Ascending aorta (tissue), 2 donors: ENCODE measurements at regions not wholly inside any gene's neighbourhood (a gene's known extent, or its start where the extent isn't known, plus 50 kb on each side); places are given as distances from the start of the nearest gene placed in this dataset.

ENCODE experiments used
- DNase-seq, 2 donors: peaks; one replicate each; pipeline ENCODE4 v3.0.0-alpha.2; 2019; ENCODE audit warnings: low spot score in 2 of 2
- H3K27ac ChIP-seq, 2 donors: fragments of 200-600 bp; sonication (generic); one replicate each; pipeline ENCODE4 v1.5.1; 2016 to 2017; ENCODE audit warnings: mild to moderate bottlenecking in 1 of 2
- H3K27me3 ChIP-seq: fragments of 200-600 bp; sonication (generic); one replicate; pipeline ENCODE4 v1.5.1; 2017
- H3K36me3 ChIP-seq, 2 donors: fragments of 200-600 bp; sonication (generic); one replicate each; pipeline ENCODE4 v1.5.1; 2016
- H3K4me1 ChIP-seq, 2 donors: fragments of 200-600 bp; sonication (generic); one replicate each; pipeline ENCODE4 v1.5.1; 2016 to 2017; ENCODE audit warnings: mild to moderate bottlenecking in 1 of 2
- H3K4me3 ChIP-seq, 2 donors: fragments of 200-600 bp; sonication (generic); one replicate each; pipeline ENCODE4 v1.5.1; 2016 to 2017; ENCODE audit warnings: mild to moderate bottlenecking in 1 of 2
- H3K9me3 ChIP-seq, 2 donors: fragments of 200-600 bp; sonication (generic); one replicate each; pipeline ENCODE4 v1.5.1; 2016
- CTCF ChIP-seq, 3 experiments: fragments of 200-600 bp in 2 of 3; fragments of 450-650 bp in 1 of 3; sonication (generic) in 2 of 3; IDR thresholded peaks; one replicate each; pipeline ENCODE4 v1.5.1; 2016 to 2019; ENCODE audit warnings: antibody characterized with exemption in 3 of 3, mild to moderate bottlenecking in 1 of 3, moderate library complexity in 1 of 3
- intact Hi-C: fragments of 100-400 bp; cut with DNase I; formaldehyde crosslinking; loops from one replicate; pipeline ENCODE4 v1.15.1; 2023

DNA sequence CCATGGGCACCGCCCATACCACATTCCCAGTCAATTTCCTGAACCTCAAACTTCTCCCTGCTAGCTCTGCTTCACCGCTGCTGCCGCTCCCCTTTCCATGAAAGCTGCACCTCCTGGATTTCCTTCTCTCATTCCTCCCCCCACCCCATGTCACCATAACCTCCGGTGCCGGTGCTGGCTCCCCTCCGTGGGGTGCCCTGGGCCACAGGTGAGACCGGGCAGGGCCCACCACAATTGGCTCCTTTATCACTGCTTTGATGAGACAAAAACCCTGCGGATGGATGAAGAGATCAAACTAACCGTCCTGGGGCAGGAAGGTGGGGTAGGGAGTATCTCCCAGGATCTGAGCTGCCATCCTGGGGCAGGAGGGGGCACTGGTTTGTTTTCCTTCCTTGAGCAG, 111.3 kb upstream of the LHX1 start:
- intact Hi-C loops: no loop called here
- Histone ChIP-seq H3K36me3 (no peaks in the 10 kb centered on the region), H3K27ac (no peak overlapping the region), H3K27me3 (no peaks in the 10 kb centered on the region), H3K4me3 (no peak overlapping the region), H3K4me1 (no peaks in the 10 kb centered on the region), H3K9me3 (no peaks in the 10 kb centered on the region)
- DNase-seq: no peak
- no peak for TF ChIP-seq CTCF (IDR thresholded peaks at IDR 0.05)

DNA sequence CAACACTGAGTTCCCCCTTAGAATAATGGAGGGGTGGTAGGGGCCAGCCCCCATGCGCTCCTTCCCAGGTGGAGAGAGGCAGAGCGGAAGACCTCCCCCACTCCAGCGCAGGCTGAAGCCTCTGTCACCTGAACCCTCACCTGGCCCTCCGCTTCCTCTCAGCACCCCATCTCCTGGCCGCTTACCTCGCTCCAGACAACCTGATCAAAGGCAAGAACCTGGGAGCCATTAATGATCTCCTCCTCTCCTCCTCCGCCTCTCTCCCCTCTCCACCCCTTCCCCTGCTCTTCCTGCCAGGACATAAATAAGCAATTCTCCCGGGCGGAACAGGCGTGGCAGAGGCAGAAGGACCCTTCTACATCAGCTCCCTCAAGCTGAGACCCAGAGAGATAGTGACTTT, 110.2 kb upstream of the LHX1 start:
- Histone ChIP-seq H3K36me3 (no peaks in the 10 kb centered on the region), H3K27ac (no peak overlapping the region), H3K4me3 (no peak overlapping the region), H3K27me3 (no peaks in the 10 kb centered on the region), H3K9me3 (no peaks in the 10 kb centered on the region), H3K4me1 (no peaks in the 10 kb centered on the region)
- no peak for DNase-seq
- intact Hi-C loops: no loop called here
- no peak for TF ChIP-seq CTCF (IDR thresholded peaks at IDR 0.05)

GRCh38 chr17:36829676-36830075, 107.6 kb upstream of the LHX1 start:
- no peak for DNase-seq
- Histone ChIP-seq H3K27ac (no peak overlapping the region), H3K9me3 (no peaks in the 10 kb centered on the region), H3K27me3 (no peaks in the 10 kb centered on the region), H3K4me1 (no peaks in the 10 kb centered on the region), H3K4me3 (no peak overlapping the region), H3K36me3 (no peaks in the 10 kb centered on the region)
- intact Hi-C loops: no loop called here
- no peak for TF ChIP-seq CTCF (IDR thresholded peaks at IDR 0.05)

DNA sequence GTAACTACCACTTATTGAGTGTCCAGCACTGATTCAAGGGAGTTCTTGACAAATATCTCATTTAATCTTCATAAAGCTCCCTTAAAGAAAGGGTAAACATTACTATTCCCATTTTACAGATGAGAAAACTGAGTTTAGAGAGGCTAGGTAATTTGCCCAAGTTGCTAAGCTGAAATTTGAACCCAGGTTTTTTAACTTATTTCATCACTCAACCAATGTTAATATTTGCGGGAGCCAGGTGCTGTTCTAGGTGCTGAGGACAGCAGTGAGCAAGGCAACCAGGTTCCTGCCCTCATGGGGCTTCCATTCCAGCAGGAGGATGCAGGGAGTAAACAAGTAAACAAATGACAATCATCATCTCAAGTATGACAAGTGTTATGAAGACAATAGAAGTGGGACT, 104.0 kb upstream of the LHX1 start:
- no peaks in the 10 kb centered on the region for H3K27me3 ChIP-seq
- no peak overlapping the region for H3K27ac ChIP-seq
- no peaks in the 10 kb centered on the region for H3K9me3 ChIP-seq
- intact Hi-C loops: no loop called here
- H3K4me1 ChIP-seq: no peaks in the 10 kb centered on the region
- TF ChIP-seq CTCF (IDR thresholded peaks at IDR 0.05): no peak
- H3K4me3 ChIP-seq: no peak overlapping the region
- H3K36me3 ChIP-seq: no peaks in the 10 kb centered on the region
- no peak for DNase-seq

DNA sequence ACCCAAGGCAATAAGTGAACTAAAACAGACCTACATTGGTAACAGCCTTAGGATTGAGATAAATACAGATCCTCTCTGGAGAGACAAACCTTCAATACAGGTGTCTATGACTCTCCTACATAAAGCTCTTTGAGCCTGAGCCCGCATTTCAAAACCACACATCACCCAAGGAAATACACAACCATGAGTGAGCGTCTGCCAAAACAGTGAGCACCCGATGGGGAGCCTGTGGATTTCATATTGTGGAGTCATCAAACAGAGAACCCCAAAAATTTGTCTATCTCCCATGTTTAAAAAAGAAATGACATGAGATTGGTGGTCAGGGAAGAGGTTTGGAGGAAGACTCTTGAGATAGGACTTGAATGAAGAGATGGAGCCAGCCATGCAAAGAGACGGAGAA, 102.2 kb upstream of the LHX1 start:
- no peak overlapping the region for H3K27ac ChIP-seq
- no peaks in the 10 kb centered on the region for H3K27me3 ChIP-seq
- no peak overlapping the region for H3K4me3 ChIP-seq
- no peak for DNase-seq
- no peaks in the 10 kb centered on the region for H3K36me3 ChIP-seq
- no peaks in the 10 kb centered on the region for H3K9me3 ChIP-seq
- TF ChIP-seq CTCF (IDR thresholded peaks at IDR 0.05): no peak
- no peaks in the 10 kb centered on the region for H3K4me1 ChIP-seq
- intact Hi-C loops: no loop called here

DNA sequence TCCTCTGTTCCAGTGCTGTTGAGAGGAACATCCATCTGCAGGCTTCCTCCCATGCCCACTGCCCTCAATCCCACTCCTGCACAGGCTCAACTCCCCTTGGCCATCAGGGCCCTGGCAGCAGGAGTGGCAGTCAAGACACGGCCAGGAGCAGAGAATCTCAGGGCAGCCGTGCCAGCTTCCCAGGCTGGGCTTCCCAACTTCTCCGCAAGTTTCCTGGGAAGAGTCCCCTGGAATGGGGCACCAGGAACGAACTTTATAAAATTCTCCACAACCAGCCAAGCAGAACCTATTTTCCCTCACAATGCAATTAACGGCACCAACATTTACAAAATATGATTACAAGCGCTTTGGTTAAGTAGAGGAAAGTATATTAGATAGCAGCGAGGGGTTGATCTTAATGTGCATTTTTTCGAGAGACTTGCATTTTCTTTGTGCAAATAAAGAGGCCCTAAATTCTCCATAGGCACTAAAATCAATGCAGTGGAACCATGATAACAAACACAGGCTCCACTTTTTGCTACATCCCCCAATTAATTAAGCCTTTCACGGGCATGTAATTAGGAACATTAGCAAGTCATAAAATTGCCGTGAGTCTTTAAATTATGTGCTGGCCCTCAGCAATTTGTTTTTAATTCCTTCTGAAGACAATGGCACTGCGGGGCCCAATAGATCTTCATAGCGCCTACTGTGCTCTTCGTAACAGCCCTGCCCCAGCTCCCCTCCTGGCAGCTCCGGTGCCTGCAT, 99.9 kb upstream of the LHX1 start:
- Histone ChIP-seq H3K9me3 (peaks cover 0 to 6% of the 10 kb centered on the region in 2 donors), H3K4me1 (no peaks in the 10 kb centered on the region), H3K36me3 (no peaks in the 10 kb centered on the region), H3K27me3 (no peaks in the 10 kb centered on the region), H3K4me3 (no peak overlapping the region), H3K27ac (no peak overlapping the region)
- intact Hi-C loops: no loop called here
- no peak for DNase-seq
- no peak for TF ChIP-seq CTCF (IDR thresholded peaks at IDR 0.05)
